Mucosa of descending colon (tissue), 3 donors: ENCODE measurements at regions not wholly inside any gene's neighbourhood (a gene's known extent, or its start where the extent isn't known, plus 50 kb on each side); places are given as distances from the start of the nearest gene placed in this dataset.

Source experiments
- ATAC-seq: fragments of 200-7000 bp; cut with Tn5 transposase; one replicate; pipeline ENCODE4 v1.9.1; 2020; ENCODE audit warnings: mild to moderate bottlenecking, moderate library complexity
- DNase-seq, 3 donors: peaks; one replicate each; pipeline ENCODE4 v3.0.0-alpha.2; 2020
- H3K36me3 ChIP-seq: fragments of 200-600 bp; one replicate; pipeline ENCODE4 v1.8.0; 2021; ENCODE audit warnings: low read depth, mild to moderate bottlenecking
- H3K4me1 ChIP-seq: fragments of 200-600 bp; one replicate; pipeline ENCODE4 v1.8.0; 2021; ENCODE audit warnings: low read depth, mild to moderate bottlenecking
- H3K4me3 ChIP-seq: fragments of 200-600 bp; one replicate; pipeline ENCODE4 v1.8.0; 2021; ENCODE audit warnings: mild to moderate bottlenecking
- H3K9me3 ChIP-seq: fragments of 200-600 bp; one replicate; pipeline ENCODE4 v1.8.0; 2021; ENCODE audit warnings: mild to moderate bottlenecking
- CTCF ChIP-seq: fragments of 200-600 bp; IDR thresholded peaks from one replicate; pipeline ENCODE4 v1.8.0; 2022; ENCODE audit warnings: antibody characterized with exemption, mild to moderate bottlenecking
- intact Hi-C, 2 donors: fragments of 100-400 bp; cut with DNase I in 1 of 2; cut with micrococcal nuclease in 1 of 2; formaldehyde crosslinking; loops; one replicate each; pipeline versions ENCODE4 v1.11.0 to v1.11.1; 2022; cut with DNase I, micrococcal nuclease
- donor health status: DM: no; HTN: no; CAD: no; lungs with moderate emphysema.
- donor health status: DM: no; HTN: no; CAD: no.
- donor health status: DM: no; HTN: yes; CAD: no.

DNA sequence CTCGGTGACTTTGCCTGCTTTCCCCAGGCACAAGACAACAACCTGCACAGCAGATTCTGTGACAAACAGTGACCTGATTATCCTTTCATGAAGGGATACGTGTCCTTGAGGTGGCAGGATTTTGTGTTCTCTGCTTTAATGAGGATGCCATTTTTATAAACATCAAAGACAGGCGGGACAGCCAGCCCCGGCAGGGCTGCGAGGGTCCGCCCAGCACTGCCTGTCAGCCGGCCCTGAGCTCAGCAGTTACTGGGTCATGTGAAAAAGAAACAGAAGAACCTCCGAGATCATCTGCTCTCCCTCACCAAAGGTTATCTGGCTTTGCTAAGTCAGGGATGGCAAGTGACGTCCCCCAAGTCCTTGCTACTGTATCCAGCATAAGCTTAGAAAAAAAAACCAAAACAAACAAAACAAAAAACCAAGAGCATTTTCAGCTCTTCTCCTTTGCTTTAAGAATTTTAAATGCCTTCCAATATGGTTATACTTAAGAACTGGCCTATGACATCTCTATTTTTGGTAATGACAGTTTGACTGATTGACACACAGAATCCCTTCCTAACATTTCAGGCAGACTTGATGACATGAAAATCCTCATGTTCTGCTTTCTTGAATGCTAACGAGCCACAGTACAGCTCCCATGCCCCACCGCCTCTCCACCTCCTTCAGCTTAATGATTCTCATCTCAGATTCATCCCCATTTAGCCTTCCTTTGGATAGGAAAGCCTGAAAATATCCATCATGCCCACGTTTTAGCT, 666.6 kb upstream of the ARGLU1 start:
- no peak for DNase-seq
- intact Hi-C loops, result no loop called here
- no peak for ATAC-seq
- TF ChIP-seq CTCF, result no peak
- H3K4me3 ChIP-seq, result no peak overlapping the region
- H3K4me1 ChIP-seq, result no peaks in the 10 kb centered on the region
- no peaks in the 10 kb centered on the region for H3K36me3 ChIP-seq
- no peaks in the 10 kb centered on the region for H3K9me3 ChIP-seq

DNA sequence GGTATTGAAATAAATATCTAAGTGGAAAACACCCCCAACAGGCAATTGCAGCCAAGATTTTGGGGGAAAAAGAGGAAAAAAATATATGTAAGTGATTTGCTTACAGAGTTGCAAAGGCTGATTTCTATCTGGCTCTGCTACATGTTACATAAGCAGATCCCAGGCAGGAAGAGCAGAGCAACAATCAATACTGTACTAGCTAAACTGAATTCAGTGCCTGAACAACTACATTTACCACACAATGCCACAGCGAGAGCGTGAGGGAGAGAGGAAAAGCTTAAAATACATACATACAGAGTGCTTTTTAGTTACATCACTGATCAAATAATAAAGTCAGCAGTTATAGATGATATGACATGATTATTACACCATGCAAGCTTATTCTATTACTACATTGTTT, 665.6 kb upstream of the ARGLU1 start:
- no peak for DNase-seq
- Histone ChIP-seq H3K9me3 (no peaks in the 10 kb centered on the region), H3K36me3 (no peaks in the 10 kb centered on the region), H3K4me1 (no peaks in the 10 kb centered on the region), H3K4me3 (no peak overlapping the region)
- ATAC-seq, result no peak
- TF ChIP-seq CTCF, result no peak
- intact Hi-C loops, result no loop called here

- Histone ChIP-seq H3K4me1 (no peaks in the 10 kb centered on the region), H3K36me3 (no peaks in the 10 kb centered on the region), H3K9me3 (no peaks in the 10 kb centered on the region), H3K4me3 (no peak overlapping the region)
- no peak for DNase-seq
- no peak for ATAC-seq
- intact Hi-C loops, result no loop called here
- TF ChIP-seq CTCF, result no peak
These were observed 664.0 kb upstream of the ARGLU1 start for GRCh38 chr13:107231944-107232343.

DNA sequence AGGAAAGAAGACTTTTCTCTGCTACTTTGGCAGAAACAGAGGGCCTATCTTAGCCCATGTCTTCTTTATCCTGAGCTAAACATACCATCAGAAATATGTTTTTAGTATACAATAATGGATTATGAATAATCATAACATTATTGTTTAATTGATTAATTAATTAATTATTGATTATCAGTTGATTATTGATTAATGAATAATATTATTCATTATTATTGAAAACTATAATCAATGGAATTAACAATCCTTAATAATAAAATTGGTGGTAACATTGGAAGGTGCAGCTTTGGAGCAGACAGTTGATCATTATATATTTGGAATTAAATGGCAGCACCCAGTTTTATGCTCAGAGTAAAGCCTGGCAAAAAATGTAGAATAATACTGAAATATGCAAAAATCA, 655.9 kb upstream of the ARGLU1 start:
- TF ChIP-seq CTCF, result no peak
- Histone ChIP-seq H3K4me1 (no peaks in the 10 kb centered on the region), H3K9me3 (no peaks in the 10 kb centered on the region), H3K4me3 (no peak overlapping the region), H3K36me3 (no peaks in the 10 kb centered on the region)
- no peak for ATAC-seq
- DNase-seq, result no peak
- intact Hi-C loops, result no loop called here

- Histone ChIP-seq H3K4me3 (no peak overlapping the region), H3K9me3 (no peaks in the 10 kb centered on the region), H3K36me3 (no peaks in the 10 kb centered on the region), H3K4me1 (no peaks in the 10 kb centered on the region)
- ATAC-seq, result no peak
- no peak for DNase-seq
- intact Hi-C loops, result no loop called here
- TF ChIP-seq CTCF, result no peak
These were observed 654.7 kb upstream of the ARGLU1 start for GRCh38 chr13:107222597-107222996.

DNA sequence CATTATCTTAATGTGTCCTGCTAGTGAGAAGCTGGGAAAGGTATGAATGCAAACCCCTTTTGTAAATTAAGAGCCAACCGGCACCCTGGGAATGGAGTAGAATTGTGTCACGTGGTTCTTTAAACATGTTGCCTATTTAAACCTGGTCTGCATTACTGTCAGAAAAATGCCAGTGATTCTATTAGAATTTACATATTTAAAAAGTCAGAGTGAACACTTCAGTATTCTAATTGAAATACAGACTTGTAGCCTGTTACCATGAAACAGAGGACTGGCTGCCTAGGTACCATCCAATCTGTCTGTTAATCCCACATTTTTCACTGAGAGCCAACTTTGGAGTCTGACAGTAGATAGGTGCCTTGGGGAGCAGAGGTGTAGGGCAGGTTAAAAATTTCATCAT, 652.3 kb upstream of the ARGLU1 start:
- intact Hi-C loops, result no loop called here
- H3K36me3 ChIP-seq, result no peaks in the 10 kb centered on the region
- no peak for TF ChIP-seq CTCF
- H3K4me1 ChIP-seq, result no peaks in the 10 kb centered on the region
- H3K9me3 ChIP-seq, result no peaks in the 10 kb centered on the region
- no peak for ATAC-seq
- no peak overlapping the region for H3K4me3 ChIP-seq
- no peak for DNase-seq
